ENCODE measurements at regions not wholly inside any gene's neighbourhood (a gene's known extent, or its start where the extent isn't known, plus 50 kb on each side); places are given as distances from the start of the nearest gene placed in this dataset.

- DNase-seq (ENCODE audit: low read depth), result no peak
- TF ChIP-seq CTCF (IDR thresholded peaks at IDR 0.05; ENCODE audit: control insufficient read depth, insufficient read depth, low read depth, low read length, missing control alignments), result no peak
- no peak overlapping the region for H3K4me3 ChIP-seq (ENCODE audit: control insufficient read depth, low read depth, low read length)
Measured at GRCh38 chr11:98207086-98207485, 813.7 kb upstream of the CNTN5 start.

- no peak overlapping the region for H3K4me3 ChIP-seq (ENCODE audit: control insufficient read depth, low read depth, low read length)
- DNase-seq (ENCODE audit: low read depth), result no peak
- no peak for TF ChIP-seq CTCF (IDR thresholded peaks at IDR 0.05; ENCODE audit: control insufficient read depth, insufficient read depth, low read depth, low read length, missing control alignments)
Measured at GRCh38 chr11:98227278-98227677, 793.5 kb upstream of the CNTN5 start.

- no peak for TF ChIP-seq CTCF (IDR thresholded peaks at IDR 0.05; ENCODE audit: control insufficient read depth, insufficient read depth, low read depth, low read length, missing control alignments)
- no peak overlapping the region for H3K4me3 ChIP-seq (ENCODE audit: control insufficient read depth, low read depth, low read length)
- DNase-seq (ENCODE audit: low read depth), result no peak
Measured at GRCh38 chr11:98230678-98231077, 790.1 kb upstream of the CNTN5 start.

GRCh38 chr11:98234698-98235097, 786.1 kb upstream of the CNTN5 start:
- H3K4me3 ChIP-seq (ENCODE audit: control insufficient read depth, low read depth, low read length), result no peak overlapping the region
- no peak for DNase-seq (ENCODE audit: low read depth)
- no peak for TF ChIP-seq CTCF (IDR thresholded peaks at IDR 0.05; ENCODE audit: control insufficient read depth, insufficient read depth, low read depth, low read length, missing control alignments)

GRCh38 chr11:98243897-98244296, 776.9 kb upstream of the CNTN5 start:
- H3K4me3 ChIP-seq (ENCODE audit: control insufficient read depth, low read depth, low read length), result no peak overlapping the region
- no peak for TF ChIP-seq CTCF (IDR thresholded peaks at IDR 0.05; ENCODE audit: control insufficient read depth, insufficient read depth, low read depth, low read length, missing control alignments)

GRCh38 chr11:98260983-98261382, 759.8 kb upstream of the CNTN5 start:
- H3K4me3 ChIP-seq (ENCODE audit: control insufficient read depth, low read depth, low read length), result no peak overlapping the region
- DNase-seq (ENCODE audit: low read depth), result no peak
- no peak for TF ChIP-seq CTCF (IDR thresholded peaks at IDR 0.05; ENCODE audit: control insufficient read depth, insufficient read depth, low read depth, low read length, missing control alignments)

More at GRCh38 chr11:98243897-98244296, 776.9 kb upstream of the CNTN5 start:
- DNase-seq (ENCODE audit: low read depth), result no peak
